Thymus (tissue), 11 donors: ENCODE measurements at regions not wholly inside any gene's neighbourhood (a gene's known extent, or its start where the extent isn't known, plus 50 kb on each side); places are given as distances from the start of the nearest gene placed in this dataset.

Experiments
- DNase-seq, 9 donors: peaks; one replicate each; pipeline ENCODE4 v3.0.0-alpha.2; 2013; ENCODE audit warnings: low spot score in 9 of 9, low read depth in 6 of 9, missing footprints in 1 of 9
- H3K27ac ChIP-seq, 2 donors: one replicate each; pipeline ENCODE4 v1.5.1; 2013; ENCODE audit warnings: control low read depth in 1 of 2, low read depth in 1 of 2, low read length in 1 of 2, mild to moderate bottlenecking in 1 of 2, moderate library complexity in 1 of 2
- H3K27me3 ChIP-seq, 2 donors: one replicate each; pipeline ENCODE4 v1.5.1; 2013; ENCODE audit warnings: low read length in 1 of 2; ENCODE audit not compliant: control insufficient read depth in 2 of 2, insufficient read depth in 1 of 2
- H3K36me3 ChIP-seq, 2 donors: one replicate each; pipeline ENCODE4 v1.5.1; 2013; ENCODE audit warnings: low read length in 1 of 2, mild to moderate bottlenecking in 1 of 2, moderate library complexity in 1 of 2; ENCODE audit not compliant: control insufficient read depth in 2 of 2, insufficient read depth in 2 of 2
- H3K4me1 ChIP-seq, 2 donors: one replicate each; pipeline ENCODE4 v1.5.1; 2013; ENCODE audit warnings: low read length in 2 of 2; ENCODE audit not compliant: control insufficient read depth in 2 of 2, insufficient read depth in 2 of 2
- H3K4me3 ChIP-seq, 2 donors: one replicate each; pipeline ENCODE4 v1.5.1; 2013; ENCODE audit warnings: low read length in 2 of 2, control low read depth in 1 of 2, mild to moderate bottlenecking in 1 of 2
- H3K9me3 ChIP-seq, 2 donors: one replicate each; pipeline ENCODE4 v1.5.1; 2013; ENCODE audit warnings: low read length in 1 of 2, mild to moderate bottlenecking in 1 of 2; ENCODE audit not compliant: control insufficient read depth in 2 of 2, insufficient read depth in 1 of 2
- WGBS: extraction: QIAGEN DNeasy Blood & Tissue Kit; methylation state at CpG from one replicate; pipeline ENCODE4 v1.1.7; 2013; 5-methylcytosine and 5-hydroxymethylcytosine counted together
- donor health status: healthy.

DNA sequence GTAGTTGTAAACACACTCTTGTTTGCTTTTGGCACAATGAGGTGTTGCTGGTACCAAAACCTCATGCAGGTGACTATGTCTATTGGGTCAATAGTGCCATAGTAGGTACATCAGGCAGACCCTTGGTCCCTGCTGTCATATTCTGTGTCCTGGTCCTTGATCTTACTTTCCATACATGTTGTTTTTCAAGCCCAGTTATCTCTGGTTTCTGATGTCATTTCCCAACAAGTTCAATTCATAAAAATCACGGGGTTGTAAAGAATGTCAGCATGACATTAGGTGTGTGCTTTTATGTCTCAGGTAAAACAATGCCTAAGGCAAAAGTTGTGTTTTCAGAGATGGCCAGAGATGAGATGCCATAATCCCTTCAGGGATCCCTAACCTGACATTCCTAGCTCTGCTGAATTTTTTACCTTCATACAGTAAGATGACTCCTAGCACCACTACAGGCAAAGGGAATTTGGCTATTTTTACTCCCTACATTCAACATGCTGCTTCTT is 390.3 kb upstream of the PKN2 start:
- H3K4me3 ChIP-seq = no peak overlapping the region
- no peaks in the 10 kb centered on the region for H3K36me3 ChIP-seq
- 94% methylated on average over 1 of the region's 1 CpG for WGBS
- no peaks in the 10 kb centered on the region for H3K27me3 ChIP-seq
- DNase-seq = no peak
- H3K4me1 ChIP-seq = no peaks in the 10 kb centered on the region
- H3K9me3 ChIP-seq = no peaks in the 10 kb centered on the region
- no peak overlapping the region for H3K27ac ChIP-seq

DNA sequence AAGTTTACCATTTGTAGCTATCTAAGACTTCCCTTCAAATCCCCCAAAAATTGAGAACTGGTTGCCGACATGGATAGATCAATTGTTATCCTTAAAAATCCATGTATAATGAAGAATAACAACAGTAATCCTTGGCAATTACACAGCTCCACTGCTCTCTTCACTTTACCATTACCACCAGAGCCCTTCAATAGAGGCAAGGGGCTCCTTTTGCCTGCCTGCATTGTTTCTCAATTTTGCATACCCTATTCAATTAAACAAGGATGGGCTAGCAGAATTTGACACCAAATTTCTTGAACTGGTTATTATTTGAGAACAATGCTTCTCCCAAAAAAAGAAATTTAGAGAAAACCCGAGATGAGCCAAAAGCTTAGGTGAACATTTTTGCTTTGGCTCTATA is 387.8 kb upstream of the PKN2 start:
- Histone ChIP-seq H3K9me3 (no peaks in the 10 kb centered on the region), H3K27me3 (no peaks in the 10 kb centered on the region), H3K27ac (no peak overlapping the region), H3K4me1 (no peaks in the 10 kb centered on the region), H3K36me3 (no peaks in the 10 kb centered on the region), H3K4me3 (no peak overlapping the region)
- WGBS = 97% methylated on average over 2 of the region's 2 CpGs
- no peak for DNase-seq

GRCh38 chr1:88296642-88297041 is 387.4 kb upstream of the PKN2 start:
- Histone ChIP-seq H3K36me3 (no peaks in the 10 kb centered on the region), H3K27me3 (no peaks in the 10 kb centered on the region), H3K27ac (no peak overlapping the region), H3K4me3 (no peak overlapping the region), H3K4me1 (no peaks in the 10 kb centered on the region), H3K9me3 (no peaks in the 10 kb centered on the region)
- peak in 1 of 9 donors; percentile 19 for DNase-seq
- 71% methylated on average over 2 of the region's 2 CpGs for WGBS

GRCh38 chr1:88298506-88298905 is 385.6 kb upstream of the PKN2 start:
- Histone ChIP-seq H3K9me3 (no peaks in the 10 kb centered on the region), H3K4me1 (no peaks in the 10 kb centered on the region), H3K36me3 (no peaks in the 10 kb centered on the region), H3K27ac (no peak overlapping the region), H3K27me3 (no peaks in the 10 kb centered on the region), H3K4me3 (no peak overlapping the region)
- DNase-seq = no peak
- WGBS = 96% methylated on average over 1 of the region's 1 CpG

- Histone ChIP-seq H3K4me3 (no peak overlapping the region), H3K27ac (no peak overlapping the region), H3K9me3 (no peaks in the 10 kb centered on the region), H3K36me3 (no peaks in the 10 kb centered on the region), H3K27me3 (no peaks in the 10 kb centered on the region), H3K4me1 (no peaks in the 10 kb centered on the region)
- no peak for DNase-seq
- WGBS = 98% methylated on average over 2 of the region's 2 CpGs
These were observed 383.3 kb upstream of the PKN2 start for GRCh38 chr1:88300752-88301263.

- no peaks in the 10 kb centered on the region for H3K36me3 ChIP-seq
- WGBS = 60% methylated on average over 4 of the region's 4 CpGs
- DNase-seq = peak in 1 of 9 donors; percentile 7
- H3K4me3 ChIP-seq = no peak overlapping the region
- no peaks in the 10 kb centered on the region for H3K4me1 ChIP-seq
- no peaks in the 10 kb centered on the region for H3K27me3 ChIP-seq
- H3K27ac ChIP-seq = no peak overlapping the region
- no peaks in the 10 kb centered on the region for H3K9me3 ChIP-seq
These were observed 381.1 kb upstream of the PKN2 start for GRCh38 chr1:88302843-88303486.

DNA sequence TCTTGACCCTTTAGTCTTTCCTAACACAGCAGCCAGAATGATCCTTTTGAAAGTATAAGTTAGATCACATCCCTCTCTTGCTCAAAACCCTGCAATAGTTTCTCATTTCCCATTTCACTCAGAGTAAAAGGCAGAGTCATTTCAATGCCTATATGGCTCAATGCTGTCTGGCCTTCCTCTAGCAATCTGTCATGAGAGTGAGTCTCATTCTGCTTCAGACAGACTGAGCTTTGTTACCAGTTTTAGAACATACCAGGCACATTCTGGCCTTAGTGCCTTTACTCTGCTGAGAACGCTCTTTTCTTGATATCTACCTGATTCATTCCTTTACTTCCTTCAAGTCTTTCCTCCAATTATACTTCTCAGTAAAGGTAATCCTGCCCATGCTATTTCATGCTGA is 372.8 kb upstream of the PKN2 start:
- no peak for DNase-seq
- H3K27me3 ChIP-seq = no peaks in the 10 kb centered on the region
- H3K4me3 ChIP-seq = no peak overlapping the region
- no peaks in the 10 kb centered on the region for H3K4me1 ChIP-seq
- WGBS = 97% methylated on average over 1 of the region's 1 CpG
- no peaks in the 10 kb centered on the region for H3K36me3 ChIP-seq
- no peaks in the 10 kb centered on the region for H3K9me3 ChIP-seq
- no peak overlapping the region for H3K27ac ChIP-seq

- DNase-seq = no peak
- 94% methylated on average over 2 of the region's 2 CpGs for WGBS
These were observed 372.2 kb upstream of the PKN2 start for GRCh38 chr1:88311907-88312306.

GRCh38 chr1:88317396-88317795 is 366.7 kb upstream of the PKN2 start:
- Histone ChIP-seq H3K36me3 (no peaks in the 10 kb centered on the region), H3K27me3 (no peaks in the 10 kb centered on the region), H3K4me1 (no peaks in the 10 kb centered on the region), H3K4me3 (no peak overlapping the region), H3K9me3 (no peaks in the 10 kb centered on the region), H3K27ac (no peak overlapping the region)
- no peak for DNase-seq
- WGBS = 85% methylated on average over 1 of the region's 1 CpG

More at GRCh38 chr1:88311907-88312306, 372.2 kb upstream of the PKN2 start:
- Histone ChIP-seq H3K9me3 (no peaks in the 10 kb centered on the region), H3K36me3 (no peaks in the 10 kb centered on the region), H3K4me1 (no peaks in the 10 kb centered on the region), H3K27me3 (no peaks in the 10 kb centered on the region), H3K4me3 (no peak overlapping the region), H3K27ac (no peak overlapping the region)
